ENCODE measurements at regions not wholly inside any gene's neighbourhood (a gene's known extent, or its start where the extent isn't known, plus 50 kb on each side); places are given as distances from the start of the nearest gene placed in this dataset.
"Not testable (repeated sequence)": the region's sequence is repeated elsewhere in the genome, so short reads cannot be mapped to it uniquely, and the experiment has no call there.

DNA sequence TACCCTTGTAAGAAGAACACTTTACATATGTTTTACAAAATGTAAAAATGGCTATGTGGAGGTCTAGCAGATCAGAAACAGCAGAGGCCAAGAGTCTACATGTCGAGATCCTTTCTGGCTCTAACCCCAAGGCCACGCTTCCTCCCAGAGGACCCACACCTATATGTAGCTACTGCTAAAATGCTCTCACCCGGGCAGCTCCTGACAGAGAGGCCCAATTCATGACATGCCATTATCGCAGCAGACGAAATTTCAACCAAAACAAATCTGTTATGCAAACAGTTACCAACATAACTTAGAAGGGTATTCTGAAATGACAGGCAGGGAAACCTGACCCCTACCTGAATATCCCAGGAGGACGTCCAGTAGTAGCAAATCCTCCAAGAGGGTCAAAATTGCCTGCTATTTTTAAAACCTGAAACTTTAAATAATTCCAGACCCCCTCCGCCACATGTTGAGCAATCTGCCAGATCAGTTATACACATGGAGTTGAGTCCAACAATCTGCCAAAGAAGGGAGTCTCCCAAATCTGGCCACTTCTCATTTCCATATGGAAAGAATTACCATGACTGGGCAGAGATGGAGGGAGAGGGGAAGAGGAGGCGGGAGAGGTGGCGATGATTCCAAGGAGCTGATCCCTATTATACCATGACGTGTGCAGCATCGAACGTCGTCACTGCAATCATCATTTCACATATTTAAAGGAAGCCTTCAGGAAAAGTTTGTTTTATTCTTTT, 192.9 kb upstream of the TBL1X start:
- DNase-seq (ENCODE audit: low read depth): no peak

DNA sequence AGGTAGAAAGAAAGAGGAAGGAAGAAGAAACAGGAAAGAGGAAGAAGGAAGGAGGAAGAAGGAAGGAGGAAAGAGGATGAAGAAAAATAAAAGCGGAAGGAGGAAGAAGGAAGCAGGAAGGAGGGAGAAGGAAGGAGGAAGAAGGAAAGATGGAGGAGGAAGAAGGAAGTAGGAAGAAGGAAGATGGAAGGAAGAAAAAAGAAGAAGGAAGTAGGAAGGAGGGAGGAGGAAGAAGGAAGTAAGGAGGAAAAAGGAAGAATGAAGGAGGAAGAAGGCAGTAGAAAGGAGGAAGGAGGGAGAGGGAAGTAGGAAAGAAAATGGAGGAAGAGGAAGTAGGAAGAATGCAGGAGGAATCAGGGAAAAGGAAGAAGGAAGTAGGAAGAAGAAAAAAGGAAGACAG, 191.1 kb upstream of the TBL1X start:
- DNase-seq (ENCODE audit: low read depth): no peak

DNA sequence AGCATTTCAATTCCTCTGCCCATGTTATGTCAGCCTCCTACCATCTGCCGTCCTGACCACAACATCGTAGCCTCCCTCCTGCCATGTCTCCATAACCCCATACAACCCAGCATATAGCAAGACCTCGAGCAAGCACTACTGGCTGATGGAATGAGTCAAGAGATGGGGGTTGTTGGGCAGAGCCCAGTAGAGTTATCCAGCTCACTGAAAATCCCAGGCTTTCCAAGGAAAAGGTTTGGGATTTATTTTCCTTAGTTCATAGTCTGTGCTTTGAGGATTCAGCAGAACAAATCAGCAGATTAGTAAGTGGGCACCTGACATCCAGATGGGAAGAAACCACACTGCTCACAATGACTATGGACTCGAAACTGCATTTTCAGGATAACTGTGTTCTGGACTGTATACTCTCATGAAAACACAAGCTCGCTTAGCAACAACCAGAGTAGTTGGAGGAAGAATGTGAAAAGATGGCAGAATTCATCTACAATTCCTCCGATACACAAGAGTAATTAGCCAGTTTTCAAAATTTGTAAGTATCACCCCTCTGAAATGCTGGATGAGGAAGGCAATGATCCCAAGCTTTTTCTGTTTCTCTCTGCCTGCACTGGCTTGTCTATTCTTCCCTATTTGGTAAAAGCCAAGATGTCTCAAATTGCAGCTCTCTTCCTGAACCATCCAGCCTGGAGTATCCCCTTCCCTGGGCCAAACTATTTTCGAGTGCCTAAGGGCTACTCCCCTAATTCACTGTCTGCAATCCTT, 186.2 kb upstream of the TBL1X start:
- no peak for DNase-seq (ENCODE audit: low read depth)

DNA sequence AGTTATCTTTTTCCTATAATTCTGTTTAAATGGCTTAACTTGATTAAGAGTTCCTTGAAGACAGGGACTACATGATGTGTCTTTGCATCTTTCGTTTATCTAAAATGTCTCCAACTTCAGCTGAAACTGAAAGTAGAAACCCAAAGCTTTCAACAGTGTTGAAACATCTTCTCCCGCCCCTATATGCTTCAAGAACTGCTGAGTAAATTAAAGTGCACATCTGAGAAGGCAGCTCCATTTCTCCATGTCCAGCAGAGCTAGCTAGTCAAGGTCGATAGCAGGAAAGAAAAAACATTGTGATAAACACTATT, 185.7 kb upstream of the TBL1X start:
- DNase-seq (ENCODE audit: low read depth): no peak

DNA sequence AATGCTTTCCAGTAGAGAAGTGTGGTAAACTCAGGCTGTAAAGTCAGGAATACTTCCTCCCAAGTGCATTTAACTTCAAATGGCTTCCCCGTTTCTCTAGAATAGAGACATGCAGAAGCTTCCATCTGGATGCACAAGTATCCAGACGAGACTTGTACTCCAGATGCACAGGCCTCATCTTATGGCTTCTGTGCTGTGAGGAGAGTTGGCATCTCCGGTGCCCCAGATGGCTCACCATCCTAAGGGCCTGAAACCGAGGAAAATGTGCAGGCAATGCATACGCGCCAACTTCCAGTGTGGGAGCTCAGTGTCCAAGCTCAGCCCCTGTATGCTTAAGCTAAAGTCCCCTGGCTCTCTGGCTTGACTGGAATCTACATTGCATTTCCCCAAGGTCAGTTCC, 184.0 kb upstream of the TBL1X start:
- no peak for DNase-seq (ENCODE audit: low read depth)

DNA sequence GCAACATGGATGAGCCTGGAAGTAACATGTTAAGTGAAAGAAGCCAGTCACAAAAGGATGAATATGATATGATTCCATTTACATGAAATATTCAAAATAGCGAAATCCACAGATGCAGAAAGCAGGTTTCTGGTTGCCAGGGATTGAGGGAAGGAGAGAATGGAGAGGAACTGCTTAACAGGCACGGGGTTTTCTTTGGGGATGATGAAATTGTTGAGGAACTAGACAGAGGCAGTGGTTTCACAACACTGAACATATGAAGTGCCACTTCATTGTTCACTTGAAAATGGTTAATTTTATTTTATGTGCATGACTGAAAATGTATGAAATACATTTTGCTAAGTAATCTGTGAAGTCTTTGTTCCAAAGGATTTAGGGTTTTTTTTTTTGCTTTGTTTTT, 182.5 kb upstream of the TBL1X start:
- no peak for DNase-seq (ENCODE audit: low read depth)

DNA sequence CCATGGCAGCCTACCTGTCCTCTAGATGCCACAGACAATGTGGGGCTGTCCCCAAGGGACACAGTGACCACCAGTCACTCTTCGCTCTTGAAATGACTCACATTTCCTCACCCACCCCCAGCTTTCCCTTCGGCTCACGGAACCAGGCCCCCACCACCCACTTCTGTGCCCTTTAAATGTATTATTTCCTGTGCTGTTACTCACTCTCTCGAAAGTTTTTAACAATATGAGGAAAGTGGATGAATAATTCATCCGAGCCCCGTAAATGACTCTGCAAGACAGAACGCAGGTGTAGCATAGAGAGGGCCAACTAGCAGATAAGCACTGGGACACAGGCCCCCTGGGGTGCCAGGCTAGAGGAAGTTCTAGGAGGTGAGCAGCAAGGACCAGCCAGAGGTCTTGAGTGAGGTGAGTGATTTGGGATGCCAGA, 179.5 kb upstream of the TBL1X start:
- DNase-seq (ENCODE audit: low read depth): peak; percentile 66

DNA sequence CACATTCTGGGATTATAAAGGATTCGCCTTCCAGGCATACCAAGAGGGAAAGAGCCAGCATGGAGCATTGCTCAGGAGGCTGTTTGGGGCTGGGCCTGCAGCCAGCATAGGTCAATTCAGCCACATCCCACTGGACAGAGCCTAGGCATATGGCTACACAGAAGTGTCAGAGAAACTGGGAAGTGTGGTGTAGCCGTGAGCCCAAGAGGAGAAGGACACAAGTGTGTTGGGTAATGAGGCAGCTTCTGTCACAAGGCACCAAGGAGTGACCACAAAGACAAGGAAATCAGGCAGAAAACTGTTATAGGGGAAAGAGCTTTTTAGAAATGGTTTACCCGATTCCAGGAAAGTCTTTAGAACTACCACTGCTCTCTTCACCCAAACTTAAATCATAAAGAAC, 178.6 kb upstream of the TBL1X start:
- DNase-seq (ENCODE audit: low read depth): no peak

DNA sequence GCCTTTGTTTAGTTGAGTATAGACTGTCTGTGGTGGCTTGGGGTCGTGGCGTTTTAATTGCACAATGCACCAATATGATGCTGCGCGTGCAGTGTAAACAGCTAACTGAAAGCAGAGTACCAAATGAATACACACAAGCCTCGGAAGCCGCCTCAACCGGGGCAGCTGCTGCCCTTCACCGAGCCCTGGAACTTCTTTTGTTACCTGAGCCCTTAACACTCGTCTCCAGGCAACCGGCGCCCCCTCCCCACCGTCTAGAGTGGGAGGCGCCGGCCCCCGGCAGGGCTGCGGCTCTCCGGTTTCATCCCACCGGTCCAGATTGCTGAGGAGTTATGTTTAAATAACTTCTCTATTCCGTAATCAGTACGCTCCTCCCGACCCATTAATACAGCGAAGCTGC, 173.2 kb upstream of the TBL1X start:
- DNase-seq (ENCODE audit: low read depth): no peak

DNA sequence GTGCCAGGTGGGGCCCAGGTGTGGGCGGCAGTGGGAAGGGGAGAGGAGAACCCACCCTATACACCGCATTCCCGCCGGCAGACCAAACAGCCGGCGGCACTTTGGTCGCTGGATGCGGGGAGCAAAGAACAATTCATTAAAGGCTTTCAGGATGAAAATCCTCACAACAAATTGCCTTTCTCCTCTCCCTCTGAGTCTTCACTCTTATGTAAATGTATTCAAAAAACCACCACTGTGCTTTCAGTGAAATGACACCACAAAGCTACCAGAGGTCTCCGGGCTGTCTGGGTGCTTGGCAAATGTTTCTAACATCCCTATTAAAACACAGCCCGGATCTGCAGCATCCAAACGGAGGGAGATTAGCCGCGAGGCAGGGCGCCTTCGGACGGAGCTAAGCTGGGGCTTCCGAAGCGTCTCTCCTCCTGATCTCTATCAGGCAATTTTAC, 171.8 kb upstream of the TBL1X start:
- no peak for DNase-seq (ENCODE audit: low read depth)

DNA sequence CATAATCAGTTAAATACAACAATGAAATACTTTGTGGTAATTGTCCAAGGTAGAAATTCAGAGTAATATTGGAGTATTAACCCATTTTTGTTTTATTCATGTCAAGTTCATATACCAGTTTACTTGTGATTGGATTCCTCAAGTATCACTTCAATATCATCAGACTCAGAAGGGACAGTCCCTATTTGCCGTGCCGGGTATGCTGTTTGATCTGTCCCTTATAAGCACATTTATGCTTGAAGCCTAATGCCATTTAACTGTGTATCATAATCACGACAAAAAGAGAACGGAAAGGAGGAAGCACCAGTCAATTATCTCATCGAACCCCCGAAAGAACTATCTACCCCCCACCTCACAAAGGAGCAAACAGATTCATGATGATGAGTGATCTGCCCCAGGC, 171.0 kb upstream of the TBL1X start:
- DNase-seq (ENCODE audit: low read depth): no peak

DNA sequence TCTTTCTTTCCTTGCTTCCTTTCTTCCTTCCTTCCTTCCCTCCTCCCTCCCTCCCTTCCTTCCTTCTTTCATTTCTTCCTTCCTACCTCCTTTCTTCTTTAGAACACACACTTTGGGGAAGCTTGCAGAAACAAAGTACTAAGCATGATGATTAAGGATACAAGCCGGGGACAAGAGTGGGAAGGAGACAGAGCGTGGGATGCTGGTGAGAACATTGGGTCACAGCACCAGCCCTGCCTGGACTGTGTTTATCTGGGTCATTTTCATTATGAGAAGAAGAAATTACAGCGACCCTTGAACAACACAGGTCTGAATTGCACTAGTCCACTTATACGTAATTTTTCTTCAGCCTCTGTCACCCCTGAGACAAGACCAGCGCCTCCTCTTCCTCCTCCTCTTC, 169.3 kb upstream of the TBL1X start:
- no peak for DNase-seq (ENCODE audit: low read depth)

DNA sequence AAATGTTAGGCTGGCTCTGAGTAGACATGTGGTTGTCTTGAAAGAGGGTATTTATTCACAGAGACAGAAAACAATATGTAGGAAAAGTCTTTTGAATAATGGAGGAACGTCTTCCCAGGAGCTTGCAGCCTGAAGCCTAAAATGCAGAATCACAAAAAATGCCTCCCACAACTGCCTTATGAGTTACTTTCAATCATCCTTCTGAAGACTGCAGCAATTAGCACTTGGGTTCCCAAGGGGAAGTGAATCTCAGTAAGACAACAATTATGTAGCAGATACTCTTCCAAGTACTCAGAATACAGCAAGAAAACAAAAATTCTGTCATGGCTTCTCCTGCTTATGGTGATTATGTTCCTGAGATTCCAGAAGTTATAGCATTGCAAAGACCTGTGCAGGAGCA, 166.6 kb upstream of the TBL1X start:
- no peak for DNase-seq (ENCODE audit: low read depth)

DNA sequence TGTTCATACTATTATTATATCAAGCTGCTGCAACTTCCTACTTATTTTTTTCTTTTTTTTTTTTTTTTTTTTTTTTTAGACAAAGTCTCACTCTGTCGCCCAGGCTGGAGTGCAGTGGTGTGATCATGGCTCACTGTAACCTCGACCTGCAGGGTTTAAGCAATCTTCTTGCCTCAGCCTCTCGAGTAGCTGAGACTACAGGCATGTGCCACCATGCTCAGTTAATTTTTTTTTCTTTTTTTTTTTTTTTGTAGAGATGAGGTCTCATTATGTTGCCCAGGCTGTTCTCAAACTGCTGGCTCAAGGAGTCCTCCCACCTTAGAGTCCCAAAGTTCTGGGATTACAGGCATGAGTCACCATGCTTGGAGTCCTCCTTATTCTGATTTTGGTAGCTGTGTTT, 165.2 kb upstream of the TBL1X start:
- DNase-seq (ENCODE audit: low read depth): not testable (repeated sequence)

DNA sequence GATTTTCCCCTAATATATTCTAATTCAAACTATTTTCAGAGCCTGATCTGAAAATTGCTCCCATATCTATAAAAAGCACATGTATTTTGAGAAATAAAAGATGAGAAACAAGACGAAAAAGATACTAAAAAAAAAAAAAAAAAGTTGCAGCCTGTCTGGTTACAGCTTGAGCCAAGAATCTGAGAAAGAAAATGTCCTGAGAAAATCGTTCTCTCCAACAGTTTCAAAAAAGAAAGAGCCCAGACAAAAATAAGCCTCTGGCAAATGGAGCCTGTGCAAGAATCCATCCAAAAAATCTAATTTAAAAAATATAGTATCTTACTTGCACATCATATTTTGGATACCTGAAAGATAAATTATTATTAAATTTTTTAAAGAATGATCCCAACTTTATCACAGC, 163.0 kb upstream of the TBL1X start:
- no peak for DNase-seq (ENCODE audit: low read depth)

DNA sequence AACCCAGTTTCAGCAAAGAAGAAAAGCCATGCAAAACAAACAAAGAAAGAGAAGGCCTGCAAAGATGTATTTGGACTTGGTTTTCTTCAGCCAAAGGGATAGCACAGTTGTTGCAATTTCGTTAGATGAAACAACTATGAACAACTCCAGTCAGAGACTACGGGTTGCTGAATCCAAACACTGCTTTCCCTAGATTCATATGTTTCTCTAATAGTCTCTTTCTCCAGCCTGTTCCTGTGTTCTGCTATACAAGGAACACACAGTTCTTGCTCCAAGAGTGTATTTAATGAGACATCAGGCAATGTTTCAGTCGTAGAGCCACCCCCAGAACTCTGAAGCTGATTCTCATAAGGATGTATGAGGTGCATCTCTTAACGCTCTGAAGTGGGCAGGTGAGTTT, 162.5 kb upstream of the TBL1X start:
- no peak for DNase-seq (ENCODE audit: low read depth)

DNA sequence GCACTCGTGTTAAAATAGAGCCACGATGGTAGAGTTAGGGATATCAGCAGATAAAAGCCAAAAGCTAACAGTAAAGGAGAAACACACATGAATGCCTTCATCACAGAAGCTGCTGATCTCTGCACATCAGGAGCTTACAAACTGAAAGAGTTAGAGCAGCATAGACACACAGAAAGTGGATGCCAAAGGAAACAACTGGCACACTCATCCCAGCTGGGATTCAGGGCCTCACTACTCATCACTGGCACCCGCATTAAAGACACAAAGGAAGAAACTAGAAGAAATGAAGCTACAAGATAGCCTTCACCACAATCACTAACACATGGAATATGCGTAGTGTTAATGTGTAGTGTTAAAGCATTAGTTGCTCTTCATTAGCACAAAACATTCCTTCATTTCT, 156.4 kb upstream of the TBL1X start:
- DNase-seq (ENCODE audit: low read depth): no peak

DNA sequence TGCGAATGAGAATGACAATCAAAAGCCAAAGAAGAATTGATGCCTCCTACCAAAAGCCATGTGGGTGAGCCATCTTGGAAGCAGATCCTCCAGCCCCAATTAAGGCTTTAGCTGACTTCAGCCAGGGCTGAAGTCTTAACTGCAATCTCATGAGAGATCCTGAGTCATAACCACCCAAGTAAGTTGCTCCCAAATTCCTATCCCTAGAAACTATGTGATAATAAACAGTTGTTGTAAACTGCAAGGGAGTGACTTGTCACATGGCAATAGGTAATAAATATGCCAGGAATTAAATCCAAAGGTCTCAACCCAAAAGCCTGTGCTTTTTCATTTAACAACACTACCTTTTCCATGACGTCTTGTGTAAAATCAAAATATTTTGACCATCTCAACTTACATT, 154.2 kb upstream of the TBL1X start:
- DNase-seq (ENCODE audit: low read depth): no peak

DNA sequence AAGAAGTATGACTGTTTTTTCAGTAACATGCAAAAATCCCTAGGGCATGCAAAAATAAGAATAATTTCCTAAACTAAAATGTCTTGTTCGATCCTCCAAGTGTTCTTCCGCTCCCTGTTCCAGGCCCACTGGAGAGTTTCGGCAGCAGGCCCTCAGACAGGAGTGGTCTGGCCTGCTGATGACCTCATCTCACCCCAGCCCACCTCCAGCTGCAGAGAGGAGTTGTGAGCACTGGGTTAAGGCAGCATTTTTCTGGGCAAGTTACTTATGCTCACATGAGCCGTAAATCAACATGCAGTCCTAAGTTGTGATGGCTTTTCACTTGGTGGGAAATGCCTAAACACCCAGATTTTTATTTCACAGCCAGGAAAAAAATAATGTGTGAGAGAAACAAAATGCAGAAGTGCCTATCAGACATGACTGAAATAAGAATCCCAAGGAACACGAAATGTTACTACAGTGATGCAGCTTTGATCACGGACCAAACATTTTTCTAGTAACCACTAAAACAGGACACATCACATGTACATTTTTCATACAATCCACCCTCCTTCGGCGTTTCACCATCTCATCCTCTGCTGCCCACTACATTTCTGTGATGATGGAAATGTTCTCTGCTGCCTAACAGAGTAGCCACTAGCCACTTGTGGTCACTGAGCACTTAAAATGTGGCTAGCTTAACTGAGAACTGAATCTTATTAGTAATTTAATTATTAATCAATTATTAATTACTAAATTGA, 153.3 kb upstream of the TBL1X start:
- DNase-seq (ENCODE audit: low read depth): no peak

DNA sequence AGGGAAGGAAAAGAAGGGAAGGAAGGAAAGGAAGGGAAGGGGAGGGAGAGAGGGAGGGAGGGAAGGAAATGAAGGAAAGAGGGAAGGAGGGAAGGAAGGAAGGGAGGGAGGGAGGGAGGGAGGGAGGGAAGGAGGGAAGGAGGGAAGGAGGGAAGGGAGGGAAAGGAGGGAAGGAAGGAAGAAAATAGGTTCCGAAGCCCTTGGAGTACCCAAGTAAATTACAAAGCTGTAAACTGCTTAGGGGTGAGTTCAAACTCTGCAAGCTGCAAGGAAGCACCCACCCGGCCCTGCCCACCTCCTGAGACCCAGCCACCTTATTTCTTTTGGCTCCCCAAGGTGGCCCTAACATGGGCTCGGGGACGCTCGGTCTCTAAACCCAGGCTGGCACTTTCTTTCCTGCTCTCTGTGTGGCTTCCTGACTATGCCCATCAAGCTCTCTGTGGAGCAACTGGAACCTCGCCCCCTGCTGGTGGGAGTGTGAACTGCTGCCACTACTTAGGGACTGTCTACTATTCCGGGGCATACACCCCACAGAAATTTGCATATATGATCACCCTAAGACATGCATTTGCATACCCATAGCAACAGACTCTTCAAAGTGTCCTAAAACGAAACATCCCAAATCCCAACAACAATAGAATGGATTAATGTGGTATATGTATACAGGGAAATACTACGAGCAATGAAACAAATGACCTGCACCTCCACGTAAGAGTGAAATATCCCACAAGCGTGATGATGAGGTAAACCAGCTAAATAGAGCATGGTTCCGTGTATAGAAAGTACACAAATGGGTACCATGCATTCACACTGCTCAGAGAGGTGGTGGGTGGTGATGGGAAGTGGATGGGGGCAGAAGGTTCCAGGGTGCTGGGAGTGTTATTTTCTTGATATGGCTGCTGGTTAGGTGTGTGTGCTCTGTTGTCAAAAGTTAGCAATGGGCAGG, 151.7 kb upstream of the TBL1X start:
- peak; percentile 59 for DNase-seq (ENCODE audit: low read depth)

DNA sequence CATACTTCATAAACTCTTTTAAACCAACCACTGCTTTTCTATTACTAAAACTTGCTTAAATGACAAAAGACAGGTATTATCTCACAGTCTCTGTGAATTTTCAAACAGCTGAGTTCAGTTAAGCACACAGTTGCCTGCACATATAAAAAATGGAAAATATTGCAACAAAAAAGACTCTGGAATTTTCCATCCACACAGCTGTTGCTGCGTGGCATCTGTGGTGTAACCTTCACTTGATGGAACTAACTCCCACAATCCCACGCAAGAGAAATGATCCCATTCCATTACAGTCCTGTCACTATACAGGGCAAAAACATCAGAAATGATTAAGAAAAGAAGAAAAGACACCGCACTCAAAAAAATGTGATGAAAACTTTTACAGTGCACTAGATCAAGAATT, 149.8 kb upstream of the TBL1X start:
- DNase-seq (ENCODE audit: low read depth): no peak

DNA sequence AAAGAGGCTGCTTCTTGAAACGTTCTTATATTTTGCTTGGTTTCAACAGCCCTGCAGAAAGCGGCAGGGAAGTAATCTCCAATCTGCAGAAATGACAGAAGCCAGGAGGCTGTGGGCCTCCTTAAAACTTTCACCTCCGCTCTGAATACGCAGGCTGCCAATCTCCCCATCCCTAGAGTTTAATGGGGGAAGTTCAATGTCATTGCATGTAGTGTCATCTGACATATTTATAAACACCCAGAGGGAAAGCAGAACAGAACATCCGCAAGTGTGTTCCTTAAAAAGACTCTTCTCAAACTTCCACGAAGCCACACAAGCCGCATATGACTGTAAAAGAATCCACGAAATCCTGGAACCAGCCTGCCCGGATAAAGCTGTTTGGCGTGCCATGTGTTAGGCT, 148.8 kb upstream of the TBL1X start:
- DNase-seq (ENCODE audit: low read depth): no peak
